ENCODE measurements at regions not wholly inside any gene's neighbourhood (a gene's known extent, or its start where the extent isn't known, plus 50 kb on each side); places are given as distances from the start of the nearest gene placed in this dataset.

- no peaks in the 10 kb centered on the region for H3K4me1 Mint-ChIP-seq
- ATAC-seq (no peak), DNase-seq (no peak)
- intact Hi-C loops (cut with micrococcal nuclease): loop anchor here (5.0 kb wide), 1 partner anchor 313 kb away; no protein-coding TSS in a partner anchor
- H3K27me3 ChIP-seq (ENCODE audit: control insufficient read depth, insufficient read depth, low read length): no peaks in the 10 kb centered on the region
- no peaks in the 10 kb centered on the region for H3K36me3 Mint-ChIP-seq
- no peaks in the 10 kb centered on the region for H3K4me1 ChIP-seq (ENCODE audit: control insufficient read depth, insufficient read depth, low read length)
- H3K36me3 ChIP-seq (ENCODE audit: control insufficient read depth, insufficient read depth, low read length): no peaks in the 10 kb centered on the region
- WGBS (ENCODE audit: insufficient coverage): 83% methylated on average over 17 of the region's 18 CpGs
- TF ChIP-seq, protein P1, sequence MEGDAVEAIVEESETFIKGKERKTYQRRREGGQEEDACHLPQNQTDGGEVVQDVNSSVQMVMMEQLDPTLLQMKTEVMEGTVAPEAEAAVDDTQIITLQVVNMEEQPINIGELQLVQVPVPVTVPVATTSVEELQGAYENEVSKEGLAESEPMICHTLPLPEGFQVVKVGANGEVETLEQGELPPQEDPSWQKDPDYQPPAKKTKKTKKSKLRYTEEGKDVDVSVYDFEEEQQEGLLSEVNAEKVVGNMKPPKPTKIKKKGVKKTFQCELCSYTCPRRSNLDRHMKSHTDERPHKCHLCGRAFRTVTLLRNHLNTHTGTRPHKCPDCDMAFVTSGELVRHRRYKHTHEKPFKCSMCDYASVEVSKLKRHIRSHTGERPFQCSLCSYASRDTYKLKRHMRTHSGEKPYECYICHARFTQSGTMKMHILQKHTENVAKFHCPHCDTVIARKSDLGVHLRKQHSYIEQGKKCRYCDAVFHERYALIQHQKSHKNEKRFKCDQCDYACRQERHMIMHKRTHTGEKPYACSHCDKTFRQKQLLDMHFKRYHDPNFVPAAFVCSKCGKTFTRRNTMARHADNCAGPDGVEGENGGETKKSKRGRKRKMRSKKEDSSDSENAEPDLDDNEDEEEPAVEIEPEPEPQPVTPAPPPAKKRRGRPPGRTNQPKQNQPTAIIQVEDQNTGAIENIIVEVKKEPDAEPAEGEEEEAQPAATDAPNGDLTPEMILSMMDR (IDR thresholded peaks at IDR 0.05): no peak
- no peak overlapping the region for H3K27ac ChIP-seq (ENCODE audit: low read length)
- no peak overlapping the region for H3K4me3 Mint-ChIP-seq
- no peaks in the 10 kb centered on the region for H3K9me3 ChIP-seq (ENCODE audit: control insufficient read depth, insufficient read depth, low read length)
- H3K9me3 Mint-ChIP-seq: no peaks in the 10 kb centered on the region
- peaks cover 0 to 16% of the 10 kb centered on the region in 2 donors for H3K27me3 Mint-ChIP-seq (ENCODE audit: low read depth in 2 of 2)
- no peak overlapping the region for H3K4me3 ChIP-seq (ENCODE audit: low read length)
- no peak overlapping the region for H3K27ac Mint-ChIP-seq
Measured at GRCh38 chr16:85429776-85430522, 183.2 kb upstream of the GSE1 start.

DNA sequence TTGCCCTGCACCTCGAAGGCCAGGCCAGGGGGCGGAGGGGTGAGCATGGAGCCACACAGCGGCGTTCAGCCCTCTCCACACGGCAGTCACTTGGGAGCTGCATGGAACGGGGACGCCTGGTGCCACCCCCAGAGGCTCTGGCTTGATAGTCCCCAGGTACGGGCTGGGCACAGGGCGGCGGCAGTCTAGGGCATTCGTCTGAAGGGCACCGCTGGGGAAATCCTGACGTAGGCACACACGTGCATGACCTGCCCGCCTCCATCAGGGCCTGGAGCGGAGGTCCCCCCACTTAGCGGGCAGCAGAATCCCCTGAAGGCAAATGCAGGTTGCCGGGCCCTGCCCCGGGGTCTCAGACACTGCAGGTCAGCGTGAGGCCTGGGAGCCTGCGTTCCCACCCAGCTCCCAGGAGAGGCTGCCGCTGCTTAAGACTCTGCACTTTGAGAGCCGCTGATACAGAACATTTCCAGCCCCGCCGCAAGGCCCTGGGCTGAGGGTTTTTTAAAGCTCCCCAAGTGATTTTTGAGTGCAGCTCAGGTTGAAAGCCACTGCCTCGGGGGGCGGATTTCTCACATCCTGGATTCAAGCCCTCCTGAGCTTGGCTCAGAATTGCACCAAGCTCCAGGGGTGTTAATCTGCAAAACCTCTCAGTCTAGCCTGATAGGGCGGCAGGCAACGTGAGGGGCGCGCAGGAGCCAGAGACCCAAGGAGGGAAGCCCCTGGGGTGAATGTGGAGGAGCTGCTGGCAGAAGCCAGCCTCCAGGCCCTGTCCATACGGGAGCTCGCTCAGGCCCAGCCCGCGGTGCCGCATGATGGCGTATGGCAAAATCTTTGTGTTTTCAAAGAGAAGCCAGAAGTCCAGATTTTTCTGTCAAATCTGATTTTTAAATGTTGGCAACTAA is 182.3 kb upstream of the GSE1 start:
- no peaks in the 10 kb centered on the region for H3K9me3 ChIP-seq (ENCODE audit: control insufficient read depth, insufficient read depth, low read length)
- no peaks in the 10 kb centered on the region for H3K9me3 Mint-ChIP-seq
- 93% methylated on average over 37 of the region's 37 CpGs for WGBS (ENCODE audit: insufficient coverage)
- DNase-seq: no peak
- H3K4me3 ChIP-seq (ENCODE audit: low read length): no peak overlapping the region
- no peaks in the 10 kb centered on the region for H3K4me1 Mint-ChIP-seq
- no peak overlapping the region for H3K27ac ChIP-seq (ENCODE audit: low read length)
- H3K4me3 Mint-ChIP-seq: no peak overlapping the region
- intact Hi-C loops (cut with micrococcal nuclease): no loop called here
- no peaks in the 10 kb centered on the region for H3K27me3 ChIP-seq (ENCODE audit: control insufficient read depth, insufficient read depth, low read length)
- no peaks in the 10 kb centered on the region for H3K4me1 ChIP-seq (ENCODE audit: control insufficient read depth, insufficient read depth, low read length)
- H3K36me3 Mint-ChIP-seq: no peaks in the 10 kb centered on the region
- ATAC-seq: no peak
- TF ChIP-seq, protein P1 (IDR thresholded peaks at IDR 0.05): no peak
- H3K27ac Mint-ChIP-seq: no peak overlapping the region
- peaks cover 0 to 11% of the 10 kb centered on the region in 2 donors for H3K27me3 Mint-ChIP-seq (ENCODE audit: low read depth in 2 of 2)
- H3K36me3 ChIP-seq (ENCODE audit: control insufficient read depth, insufficient read depth, low read length): no peaks in the 10 kb centered on the region

- H3K27ac Mint-ChIP-seq: no peak overlapping the region
- ATAC-seq: no peak
- H3K4me3 ChIP-seq (ENCODE audit: low read length): no peak overlapping the region
- intact Hi-C loops (cut with micrococcal nuclease): no loop called here
- no peaks in the 10 kb centered on the region for H3K4me1 Mint-ChIP-seq
- TF ChIP-seq, protein P1 (IDR thresholded peaks at IDR 0.05): no peak
- H3K27me3 ChIP-seq (ENCODE audit: control insufficient read depth, insufficient read depth, low read length): no peaks in the 10 kb centered on the region
- no peaks in the 10 kb centered on the region for H3K4me1 ChIP-seq (ENCODE audit: control insufficient read depth, insufficient read depth, low read length)
- WGBS (ENCODE audit: insufficient coverage): 93% methylated on average over 33 of the region's 33 CpGs
- peaks cover 0 to 3% of the 10 kb centered on the region in 2 donors for H3K27me3 Mint-ChIP-seq (ENCODE audit: low read depth in 2 of 2)
- no peak for DNase-seq
- no peak overlapping the region for H3K27ac ChIP-seq (ENCODE audit: low read length)
- no peaks in the 10 kb centered on the region for H3K36me3 Mint-ChIP-seq
- H3K36me3 ChIP-seq (ENCODE audit: control insufficient read depth, insufficient read depth, low read length): no peaks in the 10 kb centered on the region
- no peaks in the 10 kb centered on the region for H3K9me3 Mint-ChIP-seq
- no peaks in the 10 kb centered on the region for H3K9me3 ChIP-seq (ENCODE audit: control insufficient read depth, insufficient read depth, low read length)
- no peak overlapping the region for H3K4me3 Mint-ChIP-seq
Measured at GRCh38 chr16:85431431-85432124, 181.5 kb upstream of the GSE1 start.
